Testis (tissue), 2 donors: ENCODE measurements at regions not wholly inside any gene's neighbourhood (a gene's known extent, or its start where the extent isn't known, plus 50 kb on each side); places are given as distances from the start of the nearest gene placed in this dataset.

Experiments used
- DNase-seq: peaks from one replicate; pipeline ENCODE4 v3.0.0-alpha.2; 2019
- H3K27ac ChIP-seq, 2 donors: fragments of 200-600 bp; sonication (generic); one replicate each; pipeline ENCODE4 v1.5.1; 2019
- H3K27me3 ChIP-seq: fragments of 200-600 bp; sonication (generic); one replicate; pipeline ENCODE4 v1.5.1; 2019
- H3K36me3 ChIP-seq: fragments of 200-600 bp; sonication (generic); one replicate; pipeline ENCODE4 v1.5.1; 2017; ENCODE audit warnings: low read depth; ENCODE audit errors: missing control alignments
- H3K4me1 ChIP-seq: fragments of 200-600 bp; sonication (generic); one replicate; pipeline ENCODE4 v1.5.1; 2019
- H3K4me3 ChIP-seq, 2 donors: fragments of 200-600 bp; sonication (generic); one replicate each; pipeline ENCODE4 v1.5.1; 2017 to 2019
- H3K9me3 ChIP-seq: fragments of 200-600 bp; sonication (generic); one replicate; pipeline ENCODE4 v1.5.1; 2017
- CTCF ChIP-seq, 3 experiments: fragments of 450-650 bp in 2 of 3; fragments of 200-600 bp in 1 of 3; sonication (generic) in 1 of 3; IDR thresholded peaks; one replicate each; pipeline ENCODE4 v1.5.1; 2016 to 2019; ENCODE audit warnings: antibody characterized with exemption in 3 of 3, mild to moderate bottlenecking in 2 of 3, moderate library complexity in 1 of 3
- POLR2A ChIP-seq: fragments of 450-650 bp; IDR thresholded peaks from one replicate; pipeline ENCODE4 v1.6.1; 2017; ENCODE audit warnings: antibody characterized with exemption, mild to moderate bottlenecking, moderate library complexity
- WGBS, 2 donors: methylation state at CpG; one replicate each; pipeline ENCODE4 v1.1.5; 2018; 5-methylcytosine and 5-hydroxymethylcytosine counted together
- intact Hi-C: fragments of 100-400 bp; cut with DNase I; formaldehyde crosslinking; loops from one replicate; pipeline ENCODE4 v1.15.1; 2023; ENCODE audit warnings: low total_unique reads

GRCh38 chr4:138918169-138918869 is 97.3 kb upstream of the NOCT start:
- Histone ChIP-seq H3K4me1 (no peaks in the 10 kb centered on the region), H3K4me3 (no peak overlapping the region), H3K27ac (no peak overlapping the region), H3K27me3 (no peaks in the 10 kb centered on the region), H3K36me3 (no peaks in the 10 kb centered on the region), H3K9me3 (no peaks in the 10 kb centered on the region)
- intact Hi-C loops, result no loop called here
- WGBS, 2 donors, result 82 to 87% methylated on average over 15 of the region's 15 CpGs
- TF ChIP-seq POLR2A, result no peak
- no peak for TF ChIP-seq CTCF (IDR thresholded peaks at IDR 0.05)
- no peak for DNase-seq

GRCh38 chr4:138916763-138917162 is 98.8 kb upstream of the NOCT start:
- Histone ChIP-seq H3K9me3 (no peaks in the 10 kb centered on the region), H3K4me3 (no peak overlapping the region), H3K27me3 (no peaks in the 10 kb centered on the region), H3K4me1 (no peaks in the 10 kb centered on the region), H3K27ac (no peak overlapping the region), H3K36me3 (no peaks in the 10 kb centered on the region)
- no peak for DNase-seq
- WGBS, 2 donors, result 90 to 94% methylated on average over 1 of the region's 1 CpG
- TF ChIP-seq POLR2A (no peak), CTCF (IDR thresholded peaks at IDR 0.05) (no peak)
- intact Hi-C loops, result no loop called here

GRCh38 chr4:138915756-138916155 is 99.8 kb upstream of the NOCT start:
- intact Hi-C loops, result no loop called here
- Histone ChIP-seq H3K27ac (no peak overlapping the region), H3K4me1 (no peaks in the 10 kb centered on the region), H3K9me3 (no peaks in the 10 kb centered on the region), H3K36me3 (no peaks in the 10 kb centered on the region), H3K27me3 (no peaks in the 10 kb centered on the region), H3K4me3 (no peak overlapping the region)
- no peak for TF ChIP-seq CTCF (IDR thresholded peaks at IDR 0.05)
- TF ChIP-seq POLR2A, result no peak
- DNase-seq, result no peak

GRCh38 chr4:138912704-138913340 is 102.8 kb upstream of the NOCT start:
- no peak overlapping the region for H3K4me3 ChIP-seq
- H3K9me3 ChIP-seq, result no peaks in the 10 kb centered on the region
- H3K4me1 ChIP-seq, result no peaks in the 10 kb centered on the region
- intact Hi-C loops, result no loop called here
- H3K36me3 ChIP-seq, result no peaks in the 10 kb centered on the region
- no peak for DNase-seq
- no peaks in the 10 kb centered on the region for H3K27me3 ChIP-seq
- 71 to 77% methylated on average over 3 of the region's 3 CpGs for WGBS, 2 donors
- H3K27ac ChIP-seq, result no peak overlapping the region
- TF ChIP-seq CTCF (IDR thresholded peaks at IDR 0.05) (no peak), POLR2A (no peak)
